Prostate gland (tissue), 2 donors: ENCODE measurements at regions not wholly inside any gene's neighbourhood (a gene's known extent, or its start where the extent isn't known, plus 50 kb on each side); places are given as distances from the start of the nearest gene placed in this dataset.

Source experiments
- CTCF ChIP-seq, 4 experiments: fragments of 200-600 bp in 2 of 4; fragments of 450-650 bp in 2 of 4; sonication (generic) in 2 of 4; IDR thresholded peaks; 1 replicate in 3 of 4; 2 replicates in 1 of 4; pipeline ENCODE4 v1.5.1; 2016 to 2019; ENCODE audit warnings: antibody characterized with exemption in 4 of 4, mild to moderate bottlenecking in 2 of 4, moderate library complexity in 2 of 4
- POLR2A ChIP-seq: fragments of 450-650 bp; IDR thresholded peaks from one replicate; pipeline ENCODE4 v1.6.1; 2016; ENCODE audit warnings: antibody characterized with exemption, mild to moderate bottlenecking
- POLR2AphosphoS5 ChIP-seq: sonication (generic); formaldehyde crosslinking; IDR thresholded peaks from one replicate; pipeline ENCODE4 v1.6.1; 2017; ENCODE audit warnings: antibody characterized with exemption

GRCh38 chr15:39021341-39021740, 456.7 kb upstream of the RASGRP1 start:
- TF ChIP-seq POLR2AphosphoS5, result no peak
- no peak for TF ChIP-seq CTCF (IDR thresholded peaks at IDR 0.05)
- no peak for TF ChIP-seq POLR2A
